Loucy (cell line): ENCODE measurements at regions not wholly inside any gene's neighbourhood (a gene's known extent, or its start where the extent isn't known, plus 50 kb on each side); places are given as distances from the start of the nearest gene placed in this dataset.

Source experiments
- H2AFZ ChIP-seq: fragments of 200-600 bp; sonication (generic); 2 replicates; pipeline ENCODE4 v1.6.0; 2016; ENCODE audit warnings: antibody characterized with exemption, mild to moderate bottlenecking, low read length, moderate library complexity
- H3F3A ChIP-seq: fragments of 200-600 bp; 2 replicates; pipeline ENCODE4 v1.6.0; 2016; ENCODE audit warnings: antibody characterized with exemption, low read depth, mild to moderate bottlenecking
- H3K27me3 ChIP-seq: fragments of 200-600 bp; sonication (generic); 2 replicates; pipeline ENCODE4 v1.6.1; 2014; ENCODE audit warnings: low read length, mild to moderate bottlenecking; ENCODE audit not compliant: insufficient read depth, poor library complexity, severe bottlenecking
- H3K36me3 ChIP-seq: fragments of 200-600 bp; sonication (generic); 2 replicates; pipeline ENCODE4 v1.6.1; 2016; ENCODE audit warnings: low read length; ENCODE audit not compliant: insufficient read depth
- H3K4me1 ChIP-seq: fragments of 200-600 bp; sonication (generic); 2 replicates; pipeline ENCODE4 v1.5.1; 2014; ENCODE audit warnings: low read length, mild to moderate bottlenecking; ENCODE audit not compliant: insufficient read depth, poor library complexity, severe bottlenecking
- H3K4me2 ChIP-seq: fragments of 200-600 bp; sonication (generic); 2 replicates; pipeline ENCODE4 v1.6.0; 2014; ENCODE audit warnings: antibody characterized with exemption, low read length, low read depth, mild to moderate bottlenecking; ENCODE audit not compliant: poor library complexity, severe bottlenecking
- H3K4me3 ChIP-seq: fragments of 200-600 bp; sonication (generic); 2 replicates; pipeline ENCODE4 v1.5.1; 2014; ENCODE audit warnings: low read length, mild to moderate bottlenecking, mixed read lengths; ENCODE audit not compliant: poor library complexity, severe bottlenecking
- H3K79me2 ChIP-seq: fragments of 200-600 bp; sonication (generic); 2 replicates; pipeline ENCODE4 v1.6.1; 2014; ENCODE audit warnings: low read length; ENCODE audit not compliant: insufficient read depth
- H3K9ac ChIP-seq: fragments of 200-600 bp; sonication (generic); 2 replicates; pipeline ENCODE4 v1.6.0; 2014; ENCODE audit warnings: mild to moderate bottlenecking, low read depth, low read length, moderate library complexity; ENCODE audit not compliant: poor library complexity, severe bottlenecking
- H3K9me2 ChIP-seq: fragments of 200-600 bp; sonication (generic); replicated peaks from 2 replicates; pipeline ENCODE4 v1.6.1; 2016; ENCODE audit warnings: low read depth, low read length, mixed read lengths
- H3K9me3 ChIP-seq: fragments of 200-600 bp; sonication (generic); 2 replicates; pipeline ENCODE4 v1.6.1; 2014; ENCODE audit warnings: mild to moderate bottlenecking, antibody characterized with exemption, low read length, low read depth; ENCODE audit not compliant: insufficient read depth
- H4K20me1 ChIP-seq: fragments of 200-600 bp; sonication (generic); 2 replicates; pipeline ENCODE4 v1.6.0; 2014; ENCODE audit warnings: antibody characterized with exemption, low read length, mild to moderate bottlenecking; ENCODE audit not compliant: insufficient read depth, poor library complexity, severe bottlenecking
- CTCF ChIP-seq: fragments of 200-600 bp; sonication (generic); conservative IDR thresholded peaks from 2 replicates; pipeline ENCODE4 v1.5.1; 2014; ENCODE audit warnings: mild to moderate bottlenecking, antibody characterized with exemption, low read length
- EZH2phosphoT487 ChIP-seq: fragments of 200-600 bp; IDR thresholded peaks from 2 replicates; pipeline ENCODE4 v1.6.1; 2018; ENCODE audit warnings: antibody characterized with exemption, mild to moderate bottlenecking, moderate library complexity, borderline replicate concordance

DNA sequence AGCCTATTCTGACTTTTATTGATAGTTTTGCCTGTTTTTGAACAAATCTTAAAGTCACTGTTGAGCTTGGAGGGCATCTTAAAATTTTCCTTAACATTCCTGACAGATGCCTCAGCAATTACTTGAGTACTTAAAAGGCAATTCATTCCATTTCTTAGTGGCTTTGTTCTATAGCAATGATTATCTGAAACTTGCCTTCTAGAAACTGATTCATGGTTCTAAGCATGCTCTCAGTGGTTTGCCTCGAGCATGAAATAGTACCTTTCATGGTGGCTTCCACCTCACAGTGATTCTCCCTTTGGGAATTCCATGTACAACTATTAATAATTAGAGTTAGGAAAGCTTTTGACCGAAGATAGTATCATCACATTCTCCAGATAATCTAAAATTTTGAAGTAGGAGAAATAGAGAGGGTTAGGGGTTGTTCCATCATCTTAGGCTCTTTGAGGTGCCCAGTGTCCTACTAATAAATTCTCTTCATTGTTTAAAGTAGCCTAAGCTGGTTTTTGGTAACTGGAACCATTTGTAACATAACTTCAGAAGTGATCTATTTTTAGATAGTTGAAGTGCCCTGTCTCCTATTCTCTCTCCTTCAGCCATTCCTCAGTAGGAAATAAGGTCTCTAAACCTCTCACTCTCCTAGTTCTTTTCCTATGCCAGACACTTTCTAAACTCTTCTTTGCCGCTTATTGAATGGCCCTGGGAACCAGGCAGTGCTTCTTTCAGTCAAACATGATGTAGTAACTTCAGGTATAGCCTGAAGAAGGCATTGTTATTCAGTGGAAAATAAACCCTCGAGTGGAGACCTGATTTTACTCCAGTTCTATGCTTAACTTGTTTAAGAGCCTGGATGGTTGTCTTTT, 156.1 kb downstream of the HAUS1 start:
- peaks cover 53% of the 10 kb centered on the region for H3K36me3 ChIP-seq
- H3K79me2 ChIP-seq, result peaks cover 42% of the 10 kb centered on the region; the same call in 1 of the 2 replicates
- H3K4me3 ChIP-seq, result no peak overlapping the region
- H3K9me3 ChIP-seq, result no peaks in the 10 kb centered on the region
- TF ChIP-seq EZH2phosphoT487 (no peak), CTCF (no peak)
- no peaks in the 10 kb centered on the region for H3K27me3 ChIP-seq
- no peaks in the 10 kb centered on the region for H3F3A ChIP-seq
- no peaks in the 10 kb centered on the region for H3K4me1 ChIP-seq
- no peak overlapping the region for H3K9ac ChIP-seq
- no peak overlapping the region for H3K4me2 ChIP-seq
- H3K9me2 ChIP-seq, result no peaks in the 10 kb centered on the region
- H2AFZ ChIP-seq, result no peak overlapping the region
- peaks cover 3% of the 10 kb centered on the region for H4K20me1 ChIP-seq

- H3K79me2 ChIP-seq, result peaks cover 42% of the 10 kb centered on the region; the same call in 1 of the 2 replicates
Observed at GRCh38 chr18:46260879-46261143, 156.6 kb downstream of the HAUS1 start.

GRCh38 chr18:46261799-46262198, 157.6 kb downstream of the HAUS1 start:
- no peaks in the 10 kb centered on the region for H3K4me1 ChIP-seq
- H3K36me3 ChIP-seq, result peaks cover 52% of the 10 kb centered on the region
- no peaks in the 10 kb centered on the region for H3F3A ChIP-seq
- H3K9ac ChIP-seq, result no peak overlapping the region
- H3K4me3 ChIP-seq, result no peak overlapping the region
- H3K4me2 ChIP-seq, result no peak overlapping the region
- no peaks in the 10 kb centered on the region for H3K9me2 ChIP-seq
- H3K79me2 ChIP-seq, result peaks cover 41% of the 10 kb centered on the region; the same call in 1 of the 2 replicates
- H2AFZ ChIP-seq, result no peak overlapping the region
- H3K27me3 ChIP-seq, result no peaks in the 10 kb centered on the region
- H3K9me3 ChIP-seq, result no peaks in the 10 kb centered on the region
- TF ChIP-seq CTCF (no peak), EZH2phosphoT487 (no peak)
- H4K20me1 ChIP-seq, result no peaks in the 10 kb centered on the region

More at GRCh38 chr18:46260879-46261143, 156.6 kb downstream of the HAUS1 start:
- Histone ChIP-seq H3K9me2 (no peaks in the 10 kb centered on the region), H4K20me1 (peaks cover 2% of the 10 kb centered on the region), H3K4me2 (no peak overlapping the region), H3K9ac (no peak overlapping the region), H3F3A (no peaks in the 10 kb centered on the region), H3K9me3 (no peaks in the 10 kb centered on the region), H3K36me3 (peaks cover 57% of the 10 kb centered on the region), H3K4me3 (no peak overlapping the region), H3K4me1 (no peaks in the 10 kb centered on the region), H3K27me3 (no peaks in the 10 kb centered on the region), H2AFZ (no peak overlapping the region)
- TF ChIP-seq EZH2phosphoT487, result no peak
- TF ChIP-seq CTCF, result no peak
